Fibroblast of pulmonary artery (primary cell): ENCODE measurements at regions not wholly inside any gene's neighbourhood (a gene's known extent, or its start where the extent isn't known, plus 50 kb on each side); places are given as distances from the start of the nearest gene placed in this dataset.

Experiments
- DNase-seq: peaks from one replicate; pipeline ENCODE4 v3.0.0-alpha.2; 2010; ENCODE audit warnings: low read depth
- H3K4me3 ChIP-seq: replicated peaks from 2 replicates; pipeline ENCODE4 v1.5.1; 2011; ENCODE audit warnings: low read depth, mild to moderate bottlenecking, control low read depth, low read length, moderate library complexity
- TF ChIP-seq, protein P1 (sequence below): IDR thresholded peaks from 2 replicates; pipeline ENCODE4 v1.5.1; 2011; ENCODE audit warnings: mild to moderate bottlenecking, control low read depth, low read length, inconsistent platforms; ENCODE audit errors: missing control alignments

DNA sequence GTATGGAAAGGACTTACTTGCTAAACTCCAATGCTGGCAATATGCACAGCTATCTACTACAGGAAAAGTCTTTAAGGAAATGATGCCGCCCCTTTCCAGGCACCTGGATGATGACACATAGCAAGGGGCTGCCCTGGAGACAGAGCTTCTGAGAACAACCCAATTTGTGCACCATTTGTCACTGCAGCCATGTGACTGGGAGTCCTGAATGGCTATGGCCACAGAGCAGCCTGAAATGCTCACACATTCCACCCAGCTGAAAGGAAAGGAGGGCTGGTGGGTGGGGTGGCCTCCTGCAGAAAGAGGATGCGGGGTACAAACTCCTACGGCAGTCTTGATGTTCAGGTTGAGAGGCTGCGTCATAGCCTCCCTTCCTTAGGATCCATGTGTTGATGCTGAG, 70.1 kb upstream of the FSTL4 start:
- TF ChIP-seq, protein P1, sequence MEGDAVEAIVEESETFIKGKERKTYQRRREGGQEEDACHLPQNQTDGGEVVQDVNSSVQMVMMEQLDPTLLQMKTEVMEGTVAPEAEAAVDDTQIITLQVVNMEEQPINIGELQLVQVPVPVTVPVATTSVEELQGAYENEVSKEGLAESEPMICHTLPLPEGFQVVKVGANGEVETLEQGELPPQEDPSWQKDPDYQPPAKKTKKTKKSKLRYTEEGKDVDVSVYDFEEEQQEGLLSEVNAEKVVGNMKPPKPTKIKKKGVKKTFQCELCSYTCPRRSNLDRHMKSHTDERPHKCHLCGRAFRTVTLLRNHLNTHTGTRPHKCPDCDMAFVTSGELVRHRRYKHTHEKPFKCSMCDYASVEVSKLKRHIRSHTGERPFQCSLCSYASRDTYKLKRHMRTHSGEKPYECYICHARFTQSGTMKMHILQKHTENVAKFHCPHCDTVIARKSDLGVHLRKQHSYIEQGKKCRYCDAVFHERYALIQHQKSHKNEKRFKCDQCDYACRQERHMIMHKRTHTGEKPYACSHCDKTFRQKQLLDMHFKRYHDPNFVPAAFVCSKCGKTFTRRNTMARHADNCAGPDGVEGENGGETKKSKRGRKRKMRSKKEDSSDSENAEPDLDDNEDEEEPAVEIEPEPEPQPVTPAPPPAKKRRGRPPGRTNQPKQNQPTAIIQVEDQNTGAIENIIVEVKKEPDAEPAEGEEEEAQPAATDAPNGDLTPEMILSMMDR: no peak
- DNase-seq: no peak
- no peak overlapping the region for H3K4me3 ChIP-seq

DNA sequence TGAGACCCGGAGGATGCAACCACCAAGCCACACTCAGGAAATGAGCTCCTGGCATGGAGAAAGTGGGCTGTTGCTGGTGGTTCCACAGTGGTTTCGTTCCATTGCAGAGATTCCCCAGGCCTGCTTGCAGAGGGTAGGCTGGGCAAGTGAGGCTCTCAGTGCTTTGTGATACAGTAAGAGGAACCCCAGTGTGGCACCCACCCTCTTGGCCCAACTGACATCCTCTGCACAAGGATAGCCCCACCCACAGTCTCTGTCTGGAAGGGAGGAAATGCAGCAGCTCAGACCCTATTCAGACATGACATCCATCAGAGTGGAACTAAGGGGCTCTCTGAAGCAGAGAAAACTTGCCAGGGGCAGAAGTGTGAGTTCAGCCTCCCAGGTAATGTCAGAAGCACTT, 69.6 kb upstream of the FSTL4 start:
- TF ChIP-seq, protein P1: no peak
- no peak overlapping the region for H3K4me3 ChIP-seq
- no peak for DNase-seq

DNA sequence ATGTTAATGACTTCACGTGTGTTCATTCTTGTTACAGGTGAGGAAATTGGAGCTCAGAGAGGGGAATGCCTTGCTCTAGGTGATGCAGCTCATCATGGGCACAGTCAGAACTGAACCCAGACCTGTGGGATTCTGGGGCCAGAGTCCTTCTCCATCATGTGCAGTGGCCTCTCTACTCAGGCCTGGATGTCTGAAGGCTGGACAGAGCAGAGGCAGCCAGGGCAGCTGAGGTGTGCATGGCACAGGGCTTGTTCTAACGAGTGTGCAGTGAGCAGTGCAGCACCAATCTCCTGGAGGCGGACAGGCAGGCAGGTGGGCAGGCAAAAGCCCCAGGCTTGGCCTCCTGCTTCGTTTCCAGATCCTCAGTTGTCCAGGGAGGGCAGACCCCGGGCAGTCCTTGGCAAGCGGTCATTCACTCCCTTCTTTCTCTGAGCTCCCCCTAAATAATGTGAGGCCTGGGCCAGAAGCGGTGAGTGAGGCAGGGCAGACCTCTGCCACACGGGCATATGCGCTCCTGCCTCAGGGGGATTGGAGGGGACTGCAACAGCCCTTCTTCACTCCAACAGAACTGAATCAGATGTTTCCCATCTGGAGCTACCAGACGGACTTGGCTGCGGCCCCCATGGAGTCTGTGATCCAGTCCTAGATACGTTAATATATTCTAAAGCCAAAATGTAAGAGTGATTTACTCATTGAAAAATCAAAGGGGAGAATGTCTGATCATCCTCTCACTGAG, 68.7 kb upstream of the FSTL4 start:
- no peak for DNase-seq
- no peak overlapping the region for H3K4me3 ChIP-seq
- TF ChIP-seq, protein P1: no peak

DNA sequence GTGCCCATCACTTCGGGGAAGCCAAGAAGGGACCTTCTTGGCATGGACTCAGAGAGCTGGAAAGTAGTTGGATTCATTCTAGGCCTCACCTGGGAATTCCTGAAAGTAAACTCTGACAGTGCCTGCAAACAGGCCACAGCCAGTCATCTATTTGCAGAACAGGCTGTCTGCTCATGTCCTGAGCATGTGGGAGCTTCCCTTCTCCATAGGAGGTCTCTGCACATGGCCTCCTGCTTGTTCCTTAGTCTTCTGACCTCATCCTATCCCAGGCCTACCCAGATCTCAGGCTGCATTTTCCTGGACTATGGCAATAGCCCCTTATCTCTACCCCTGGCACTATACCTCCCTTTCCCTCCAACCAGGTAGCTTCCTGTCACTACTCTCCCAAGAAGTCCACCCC, 67.2 kb upstream of the FSTL4 start:
- DNase-seq: no peak
- H3K4me3 ChIP-seq: no peak overlapping the region

DNA sequence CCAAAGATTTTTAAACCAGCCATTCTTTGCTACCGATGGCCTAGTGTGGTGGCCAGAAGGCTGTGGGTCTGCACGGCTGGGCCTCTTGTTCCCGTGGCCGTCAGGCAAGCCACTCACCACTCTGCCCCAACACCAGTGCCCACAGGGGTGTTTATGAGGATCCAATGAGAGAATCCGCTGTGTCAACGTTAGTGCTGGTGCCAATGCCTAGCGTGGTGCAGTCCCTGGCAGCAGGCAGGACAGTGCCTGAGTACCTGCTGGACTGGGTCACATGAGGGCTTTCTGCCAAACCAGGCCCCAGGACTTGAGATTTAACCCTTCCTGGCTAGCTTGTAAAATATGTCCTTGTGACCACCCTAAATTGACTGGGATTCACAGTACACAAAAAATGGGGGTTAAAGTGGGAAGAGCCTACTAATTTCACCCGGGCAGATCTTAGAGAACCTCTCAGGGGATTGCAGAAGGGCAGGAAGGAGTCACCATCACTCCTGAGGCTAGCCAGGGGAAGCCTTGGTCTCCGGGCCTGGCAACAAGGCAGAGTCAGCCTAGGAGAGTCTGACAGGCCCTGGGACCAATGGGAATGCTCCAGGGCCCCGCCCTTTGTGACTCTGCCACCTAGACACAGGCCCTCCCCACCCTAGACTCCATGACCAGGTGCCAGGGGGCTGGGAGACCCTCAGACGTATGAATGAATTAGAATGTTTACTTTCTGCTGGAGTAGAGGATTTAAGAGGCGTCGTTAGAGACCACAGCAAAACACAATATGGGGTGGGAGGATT, 63.2 kb upstream of the FSTL4 start:
- TF ChIP-seq, protein P1: no peak
- no peak overlapping the region for H3K4me3 ChIP-seq
- no peak for DNase-seq

More for the DNA sequence above, 67.2 kb upstream of the FSTL4 start:
- TF ChIP-seq, protein P1: no peak

DNA sequence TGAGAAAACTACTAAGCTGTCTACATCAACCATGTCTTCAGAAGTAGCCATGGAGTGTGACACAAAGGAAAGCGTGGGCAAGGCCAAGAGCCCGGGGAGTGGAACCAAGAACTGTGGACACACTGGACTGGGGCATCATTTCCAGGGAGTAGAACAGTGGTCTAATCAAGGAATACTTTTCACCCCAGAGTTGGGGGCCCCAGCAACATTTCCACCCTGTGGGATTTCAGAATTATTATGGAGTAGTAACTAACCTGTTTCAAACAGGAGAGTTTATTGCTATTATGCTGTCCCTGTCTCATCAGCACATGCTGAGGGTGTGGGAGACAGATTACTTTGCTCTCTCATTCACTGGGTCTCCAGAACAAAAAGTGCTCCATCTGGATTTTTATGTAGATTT, 58.0 kb upstream of the FSTL4 start:
- H3K4me3 ChIP-seq: no peak overlapping the region
- no peak for DNase-seq
- TF ChIP-seq, protein P1: no peak
